Upper lobe of right lung (tissue), 1 donor: ENCODE measurements at regions not wholly inside any gene's neighbourhood (a gene's known extent, or its start where the extent isn't known, plus 50 kb on each side); places are given as distances from the start of the nearest gene placed in this dataset.

Source experiments
- ATAC-seq: fragments of 200-7000 bp; cut with Tn5 transposase; one replicate; pipeline ENCODE4 v1.9.1; 2020; ENCODE audit warnings: mild to moderate bottlenecking, moderate library complexity
- DNase-seq: peaks from one replicate; pipeline ENCODE4 v3.0.0-alpha.2; 2020
- H3K27ac ChIP-seq: fragments of 200-600 bp; one replicate; pipeline ENCODE4 v1.8.0; 2022
- H3K27me3 ChIP-seq: fragments of 200-600 bp; one replicate; pipeline ENCODE4 v1.8.0; 2022; ENCODE audit warnings: mild to moderate bottlenecking
- H3K36me3 ChIP-seq: fragments of 200-600 bp; one replicate; pipeline ENCODE4 v1.8.0; 2022
- H3K4me1 ChIP-seq: fragments of 200-600 bp; one replicate; pipeline ENCODE4 v1.8.0; 2022
- H3K4me3 ChIP-seq: fragments of 200-600 bp; one replicate; pipeline ENCODE4 v1.8.0; 2022; ENCODE audit warnings: mild to moderate bottlenecking
- H3K9me3 ChIP-seq: fragments of 200-600 bp; one replicate; pipeline ENCODE4 v1.8.0; 2022
- CTCF ChIP-seq: fragments of 200-600 bp; IDR thresholded peaks from one replicate; pipeline ENCODE4 v1.8.0; 2022; ENCODE audit warnings: antibody characterized with exemption
- intact Hi-C: fragments of 100-400 bp; cut with DNase I; formaldehyde crosslinking; loops from one replicate; pipeline ENCODE4 v1.11.0; 2022
- donor health status: DM: no; HTN: yes; CAD: no; lungs with severe emphysema.

- no peak for ATAC-seq
- TF ChIP-seq CTCF: no peak
- intact Hi-C loops: no loop called here
Observed at GRCh38 chr18:40031435-40031834, 1923.6 kb upstream of the PIK3C3 start.

GRCh38 chr18:40019797-40020392, 1935.1 kb upstream of the PIK3C3 start:
- no peak for ATAC-seq
- H3K36me3 ChIP-seq: no peaks in the 10 kb centered on the region
- no peaks in the 10 kb centered on the region for H3K9me3 ChIP-seq
- TF ChIP-seq CTCF: no peak
- DNase-seq: no peak
- no peaks in the 10 kb centered on the region for H3K27me3 ChIP-seq
- intact Hi-C loops: no loop called here
- no peak overlapping the region for H3K27ac ChIP-seq
- H3K4me1 ChIP-seq: no peaks in the 10 kb centered on the region
- no peak overlapping the region for H3K4me3 ChIP-seq

More at GRCh38 chr18:40031435-40031834, 1923.6 kb upstream of the PIK3C3 start:
- Histone ChIP-seq H3K36me3 (no peaks in the 10 kb centered on the region), H3K4me3 (no peak overlapping the region), H3K4me1 (no peaks in the 10 kb centered on the region), H3K9me3 (no peaks in the 10 kb centered on the region), H3K27ac (no peak overlapping the region), H3K27me3 (no peaks in the 10 kb centered on the region)
- DNase-seq: no peak

GRCh38 chr18:40018266-40018665, 1936.8 kb upstream of the PIK3C3 start:
- Histone ChIP-seq H3K36me3 (no peaks in the 10 kb centered on the region), H3K27me3 (no peaks in the 10 kb centered on the region), H3K9me3 (no peaks in the 10 kb centered on the region), H3K4me3 (no peak overlapping the region), H3K27ac (no peak overlapping the region), H3K4me1 (no peaks in the 10 kb centered on the region)
- DNase-seq: no peak
- no peak for TF ChIP-seq CTCF
- ATAC-seq: no peak
- intact Hi-C loops: no loop called here

- no peaks in the 10 kb centered on the region for H3K27me3 ChIP-seq
- ATAC-seq (no peak), DNase-seq (no peak)
- no peaks in the 10 kb centered on the region for H3K4me1 ChIP-seq
- no peak overlapping the region for H3K4me3 ChIP-seq
- no peak overlapping the region for H3K27ac ChIP-seq
- intact Hi-C loops: no loop called here
- H3K36me3 ChIP-seq: no peaks in the 10 kb centered on the region
- H3K9me3 ChIP-seq: no peaks in the 10 kb centered on the region
- no peak for TF ChIP-seq CTCF
Observed at GRCh38 chr18:40017021-40017420, 1938.0 kb upstream of the PIK3C3 start.

- no peak overlapping the region for H3K4me3 ChIP-seq
- intact Hi-C loops: no loop called here
- H3K27me3 ChIP-seq: no peaks in the 10 kb centered on the region
- no peaks in the 10 kb centered on the region for H3K36me3 ChIP-seq
- ATAC-seq (no peak), DNase-seq (no peak)
- H3K9me3 ChIP-seq: no peaks in the 10 kb centered on the region
- no peak overlapping the region for H3K27ac ChIP-seq
- H3K4me1 ChIP-seq: no peaks in the 10 kb centered on the region
- TF ChIP-seq CTCF: no peak
Observed at GRCh38 chr18:40016405-40016804, 1938.6 kb upstream of the PIK3C3 start.
